Hepatocyte (in vitro differentiated cells): ENCODE measurements at regions not wholly inside any gene's neighbourhood (a gene's known extent, or its start where the extent isn't known, plus 50 kb on each side); places are given as distances from the start of the nearest gene placed in this dataset.

Experiments
- CTCF ChIP-seq: fragments of 200-600 bp; sonication (generic); IDR thresholded peaks from 2 replicates; pipeline ENCODE4 v1.5.1; 2016; ENCODE audit warnings: antibody characterized with exemption, mild to moderate bottlenecking; ENCODE audit not compliant: poor library complexity
- EZH2 ChIP-seq: fragments of 200-600 bp; sonication (generic); IDR thresholded peaks from 2 replicates; pipeline ENCODE4 v1.6.1; 2016; ENCODE audit warnings: antibody characterized with exemption, mild to moderate bottlenecking, borderline replicate concordance
- EZH2phosphoT487 ChIP-seq: fragments of 200-600 bp; sonication (generic); IDR thresholded peaks from one replicate; pipeline ENCODE4 v1.6.1; 2018; ENCODE audit warnings: antibody characterized with exemption, mild to moderate bottlenecking, low read depth, moderate library complexity; ENCODE audit not compliant: unreplicated experiment, severe bottlenecking

- TF ChIP-seq CTCF (no peak), EZH2 (no peak), EZH2phosphoT487 (no peak)
Measured at GRCh38 chr14:58919217-58919616, 269.2 kb upstream of the DAAM1 start.
